ENCODE measurements at regions not wholly inside any gene's neighbourhood (a gene's known extent, or its start where the extent isn't known, plus 50 kb on each side); places are given as distances from the start of the nearest gene placed in this dataset.

- H3K4me1 ChIP-seq: no peaks in the 10 kb centered on the region
- H3K9me3 ChIP-seq: no peaks in the 10 kb centered on the region
- H3K27me3 ChIP-seq: no peaks in the 10 kb centered on the region
- no peak overlapping the region for H3K27ac ChIP-seq
- no peak for DNase-seq (ENCODE audit: low spot score in 2 of 2)
- no peak overlapping the region for H3K4me3 ChIP-seq
- no peaks in the 10 kb centered on the region for H3K36me3 ChIP-seq
- 40% methylated on average over 2 of the region's 2 CpGs for WGBS
- TF ChIP-seq EP300 (IDR thresholded peaks at IDR 0.05) (no peak), CTCF (IDR thresholded peaks at IDR 0.05) (no peak)
These were observed 622.3 kb upstream of the PTPRD start for GRCh38 chr9:11235061-11235460.

- Histone ChIP-seq H3K9me3 (peaks cover 8% of the 10 kb centered on the region), H3K4me1 (no peaks in the 10 kb centered on the region), H3K27me3 (no peaks in the 10 kb centered on the region), H3K36me3 (no peaks in the 10 kb centered on the region), H3K4me3 (no peak overlapping the region), H3K27ac (no peak overlapping the region)
- WGBS: 56% methylated on average over 1 of the region's 1 CpG
- no peak for DNase-seq (ENCODE audit: low spot score in 2 of 2)
- TF ChIP-seq POLR2A (IDR thresholded peaks at IDR 0.05) (no peak), EP300 (IDR thresholded peaks at IDR 0.05) (no peak), CTCF (IDR thresholded peaks at IDR 0.05) (no peak), POLR2AphosphoS5 (IDR thresholded peaks at IDR 0.05) (no peak)
These were observed 629.0 kb upstream of the PTPRD start for GRCh38 chr9:11241779-11242178.

GRCh38 chr9:11257992-11258391, 645.2 kb upstream of the PTPRD start:
- H3K4me3 ChIP-seq: no peak overlapping the region
- no peak for DNase-seq (ENCODE audit: low spot score in 2 of 2)
- no peak overlapping the region for H3K27ac ChIP-seq
- H3K4me1 ChIP-seq: no peaks in the 10 kb centered on the region
- H3K27me3 ChIP-seq: no peaks in the 10 kb centered on the region
- 0% methylated on average over 1 of the region's 1 CpG for WGBS
- TF ChIP-seq POLR2A (IDR thresholded peaks at IDR 0.05) (no peak), CTCF (IDR thresholded peaks at IDR 0.05) (no peak), EP300 (IDR thresholded peaks at IDR 0.05) (no peak), POLR2AphosphoS5 (IDR thresholded peaks at IDR 0.05) (no peak)
- H3K9me3 ChIP-seq: peaks cover 15% of the 10 kb centered on the region
- no peaks in the 10 kb centered on the region for H3K36me3 ChIP-seq

- TF ChIP-seq POLR2A (IDR thresholded peaks at IDR 0.05): no peak
- TF ChIP-seq EP300 (IDR thresholded peaks at IDR 0.05): no peak
- no peak for TF ChIP-seq POLR2AphosphoS5 (IDR thresholded peaks at IDR 0.05)
- TF ChIP-seq CTCF (IDR thresholded peaks at IDR 0.05): no peak
- H3K27me3 ChIP-seq: no peaks in the 10 kb centered on the region
- H3K36me3 ChIP-seq: no peaks in the 10 kb centered on the region
- no peak for DNase-seq (ENCODE audit: low spot score in 2 of 2)
- peaks cover 13% of the 10 kb centered on the region for H3K9me3 ChIP-seq
- WGBS: 62% methylated on average over 3 of the region's 3 CpGs
- H3K4me3 ChIP-seq: no peak overlapping the region
- no peak overlapping the region for H3K27ac ChIP-seq
- no peaks in the 10 kb centered on the region for H3K4me1 ChIP-seq
These were observed 656.2 kb upstream of the PTPRD start for GRCh38 chr9:11269036-11269435.

GRCh38 chr9:11275158-11275695, 662.4 kb upstream of the PTPRD start:
- Histone ChIP-seq H3K9me3 (peaks cover 3% of the 10 kb centered on the region), H3K4me1 (no peaks in the 10 kb centered on the region), H3K27me3 (no peaks in the 10 kb centered on the region), H3K4me3 (no peak overlapping the region), H3K27ac (no peak overlapping the region), H3K36me3 (no peaks in the 10 kb centered on the region)
- DNase-seq (ENCODE audit: low spot score in 2 of 2): no peak
- 57% methylated on average over 11 of the region's 11 CpGs for WGBS
- TF ChIP-seq POLR2AphosphoS5 (IDR thresholded peaks at IDR 0.05) (no peak), EP300 (IDR thresholded peaks at IDR 0.05) (no peak), CTCF (IDR thresholded peaks at IDR 0.05) (no peak), POLR2A (IDR thresholded peaks at IDR 0.05) (no peak)

All from suprapubic skin (tissue), 4 donors.